ENCODE measurements at regions not wholly inside any gene's neighbourhood (a gene's known extent, or its start where the extent isn't known, plus 50 kb on each side); places are given as distances from the start of the nearest gene placed in this dataset.

DNA sequence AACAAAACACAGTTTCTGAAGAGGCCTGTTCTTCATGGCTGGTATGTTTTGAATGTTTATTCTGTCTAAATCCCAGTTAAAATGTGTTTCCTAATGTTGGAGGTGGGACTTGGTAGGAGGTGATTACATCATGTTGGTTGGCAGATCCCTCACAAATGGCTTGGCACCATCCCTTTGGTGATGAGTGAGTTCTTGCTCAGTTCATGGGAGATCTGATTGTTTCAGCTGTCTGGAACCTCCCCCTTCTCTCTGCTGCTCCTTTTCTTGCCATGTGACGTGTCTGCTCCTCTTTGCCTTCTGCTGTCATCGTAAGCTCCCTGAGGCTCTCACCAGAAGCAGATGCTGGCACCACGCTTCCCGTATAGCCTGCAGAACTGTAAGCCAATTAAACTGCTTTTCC, 383.6 kb upstream of the TPK1 start:
- Histone ChIP-seq H2AFZ (ENCODE audit: low read depth, low read length) (no peak overlapping the region), H3K9me3 (replicated peaks; ENCODE audit: control insufficient read depth, insufficient read depth, low read length) (peaks cover 5% of the 10 kb centered on the region), H3K4me2 (ENCODE audit: insufficient read depth, low read length) (no peak overlapping the region), H3K27ac (ENCODE audit: insufficient read depth, low read depth, low read length) (no peak overlapping the region), H3K9ac (replicated peaks; ENCODE audit: extremely low read depth, insufficient read depth, low read length) (no peak overlapping the region), H3K4me3 (replicated peaks in 1 of 3; ENCODE audit: insufficient read depth in 1 of 3, low read depth in 1 of 3, low read length in 3 of 3) (no peak overlapping the region), H3K4me1 (ENCODE audit: control insufficient read depth, extremely low read depth, insufficient read depth, low read length) (no peaks in the 10 kb centered on the region), H4K20me1 (replicated peaks; ENCODE audit: control insufficient read depth, extremely low read depth, insufficient read depth, low read length) (no peaks in the 10 kb centered on the region), H3K27me3 (ENCODE audit: control insufficient read depth in 2 of 2, insufficient read depth in 2 of 2, low read length in 2 of 2) (no peaks in the 10 kb centered on the region), H3K79me2 (ENCODE audit: control insufficient read depth, insufficient read depth, low read length) (no peaks in the 10 kb centered on the region), H3K36me3 (ENCODE audit: control insufficient read depth in 2 of 2, extremely low read depth in 1 of 2, insufficient read depth in 2 of 2, low read length in 2 of 2) (no peaks in the 10 kb centered on the region), H3K9me1 (replicated peaks; ENCODE audit: control insufficient read depth, extremely low read depth, insufficient read depth, low read length) (no peaks in the 10 kb centered on the region)
- CTCF ChIA-PET: no interaction called here
- POLR2A ChIA-PET: no interaction called here
- dilution Hi-C loops (cut with MboI; ENCODE audit: extremely low pct_ligation_motif_present, low sequenced_read_pairs) (no loop called here), intact Hi-C loops (cut with micrococcal nuclease) (no loop called here)
- DNase-seq (ENCODE audit: low read depth, low spot score) (no peak), FAIRE-seq (no peak)
- TF ChIP-seq POLR2A (IDR thresholded peaks at IDR 0.05; ENCODE audit: low read depth, low read length): no peak
- TF ChIP-seq, protein P1, sequence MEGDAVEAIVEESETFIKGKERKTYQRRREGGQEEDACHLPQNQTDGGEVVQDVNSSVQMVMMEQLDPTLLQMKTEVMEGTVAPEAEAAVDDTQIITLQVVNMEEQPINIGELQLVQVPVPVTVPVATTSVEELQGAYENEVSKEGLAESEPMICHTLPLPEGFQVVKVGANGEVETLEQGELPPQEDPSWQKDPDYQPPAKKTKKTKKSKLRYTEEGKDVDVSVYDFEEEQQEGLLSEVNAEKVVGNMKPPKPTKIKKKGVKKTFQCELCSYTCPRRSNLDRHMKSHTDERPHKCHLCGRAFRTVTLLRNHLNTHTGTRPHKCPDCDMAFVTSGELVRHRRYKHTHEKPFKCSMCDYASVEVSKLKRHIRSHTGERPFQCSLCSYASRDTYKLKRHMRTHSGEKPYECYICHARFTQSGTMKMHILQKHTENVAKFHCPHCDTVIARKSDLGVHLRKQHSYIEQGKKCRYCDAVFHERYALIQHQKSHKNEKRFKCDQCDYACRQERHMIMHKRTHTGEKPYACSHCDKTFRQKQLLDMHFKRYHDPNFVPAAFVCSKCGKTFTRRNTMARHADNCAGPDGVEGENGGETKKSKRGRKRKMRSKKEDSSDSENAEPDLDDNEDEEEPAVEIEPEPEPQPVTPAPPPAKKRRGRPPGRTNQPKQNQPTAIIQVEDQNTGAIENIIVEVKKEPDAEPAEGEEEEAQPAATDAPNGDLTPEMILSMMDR (IDR thresholded peaks at IDR 0.05; ENCODE audit: extremely low read depth in 1 of 2, insufficient read depth in 1 of 2, low read depth in 1 of 2, low read length in 2 of 2): no peak
- no peak for TF ChIP-seq EZH2 (IDR thresholded peaks at IDR 0.05; ENCODE audit: borderline replicate concordance, low read depth, low read length, severe bottlenecking)
- TF ChIP-seq, protein P2, sequence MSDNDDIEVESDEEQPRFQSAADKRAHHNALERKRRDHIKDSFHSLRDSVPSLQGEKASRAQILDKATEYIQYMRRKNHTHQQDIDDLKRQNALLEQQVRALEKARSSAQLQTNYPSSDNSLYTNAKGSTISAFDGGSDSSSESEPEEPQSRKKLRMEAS (IDR thresholded peaks at IDR 0.05; ENCODE audit: insufficient read depth, insufficient read length): no peak
- TF ChIP-seq POLR2AphosphoS5 (IDR thresholded peaks at IDR 0.05; ENCODE audit: insufficient read depth, low read depth, low read length): no peak
- no peak for TF ChIP-seq MYC (IDR thresholded peaks at IDR 0.05; ENCODE audit: low read depth, low read length)
- TF ChIP-seq JUN (IDR thresholded peaks at IDR 0.05; ENCODE audit: borderline replicate concordance, insufficient read depth, insufficient read length, low read depth): no peak
- TF ChIP-seq FOS (IDR thresholded peaks at IDR 0.05; ENCODE audit: borderline replicate concordance, insufficient read depth, low read length): no peak
- TF ChIP-seq GATA2 (IDR thresholded peaks at IDR 0.05; ENCODE audit: insufficient read depth, insufficient read length, low read depth, low read length): no peak
- no TSS peak for BruUV-seq (replicated peaks)

All from endothelial cell of umbilical vein (primary cell).